Trophoblast cell (in vitro differentiated cells and primary cell): ENCODE measurements at regions not wholly inside any gene's neighbourhood (a gene's known extent, or its start where the extent isn't known, plus 50 kb on each side); places are given as distances from the start of the nearest gene placed in this dataset.

Source experiments
- DNase-seq, 2 donors: peaks; one replicate each; pipeline ENCODE4 v3.0.0-alpha.2; 2016
- H2AFZ ChIP-seq: 2 replicates; pipeline ENCODE4 v1.6.1; 2013; ENCODE audit warnings: low read length, moderate library complexity, mild to moderate bottlenecking; ENCODE audit not compliant: insufficient read depth, poor library complexity
- H2AK5ac ChIP-seq: 2 replicates; pipeline ENCODE4 v1.6.1; 2013; ENCODE audit warnings: mild to moderate bottlenecking, low read length
- H2BK120ac ChIP-seq: 2 replicates; pipeline ENCODE4 v1.6.1; 2013; ENCODE audit warnings: low read length, mild to moderate bottlenecking, moderate library complexity; ENCODE audit not compliant: insufficient read depth, poor library complexity
- H2BK12ac ChIP-seq: 2 replicates; pipeline ENCODE4 v1.6.1; 2013; ENCODE audit warnings: mild to moderate bottlenecking, low read length, moderate library complexity
- H2BK5ac ChIP-seq: 2 replicates; pipeline ENCODE4 v1.6.1; 2013; ENCODE audit warnings: low read length, low read depth, moderate library complexity, mild to moderate bottlenecking; ENCODE audit not compliant: poor library complexity
- H3K14ac ChIP-seq: 2 replicates; pipeline ENCODE4 v1.6.1; 2013; ENCODE audit warnings: mild to moderate bottlenecking, low read length
- H3K18ac ChIP-seq: 2 replicates; pipeline ENCODE4 v1.6.1; 2013; ENCODE audit warnings: mild to moderate bottlenecking, low read length
- H3K23ac ChIP-seq: 2 replicates; pipeline ENCODE4 v1.6.1; 2013; ENCODE audit warnings: low read length
- H3K27ac ChIP-seq: 2 replicates; pipeline ENCODE4 v1.5.1; 2013; ENCODE audit warnings: low read depth, mild to moderate bottlenecking, inconsistent platforms, low read length, moderate library complexity
- H3K27me3 ChIP-seq: 2 replicates; pipeline ENCODE4 v1.6.1; 2013; ENCODE audit warnings: inconsistent platforms, mild to moderate bottlenecking, low read length, moderate library complexity; ENCODE audit not compliant: insufficient read depth
- H3K36me3 ChIP-seq, 2 experiments: 1 replicate in 1 of 2; 2 replicates in 1 of 2; pipeline ENCODE4 v1.6.1; 2013; ENCODE audit warnings: low read length in 2 of 2, mild to moderate bottlenecking in 2 of 2, moderate library complexity in 1 of 2; ENCODE audit not compliant: insufficient read depth in 2 of 2, control insufficient read depth in 1 of 2
- H3K4ac ChIP-seq: 2 replicates; pipeline ENCODE4 v1.6.1; 2013; ENCODE audit warnings: low read depth, mild to moderate bottlenecking, low read length, moderate library complexity
- H3K4me1 ChIP-seq, 2 experiments: 1 replicate in 1 of 2; 2 replicates in 1 of 2; pipeline ENCODE4 v1.6.1; 2013; ENCODE audit warnings: low read length in 2 of 2, mild to moderate bottlenecking in 2 of 2, moderate library complexity in 1 of 2; ENCODE audit not compliant: insufficient read depth in 2 of 2, control insufficient read depth in 1 of 2
- H3K4me2 ChIP-seq: 2 replicates; pipeline ENCODE4 v1.6.1; 2013; ENCODE audit warnings: inconsistent platforms, mild to moderate bottlenecking, low read length, moderate library complexity
- H3K4me3 ChIP-seq: 2 replicates; pipeline ENCODE4 v1.5.1; 2013; ENCODE audit warnings: mild to moderate bottlenecking, low read depth, low read length, inconsistent platforms
- H3K79me1 ChIP-seq: one replicate; pipeline ENCODE4 v1.6.1; 2013; ENCODE audit warnings: low read length
- H3K79me2 ChIP-seq: 2 replicates; pipeline ENCODE4 v1.6.1; 2013; ENCODE audit warnings: low read length, mild to moderate bottlenecking; ENCODE audit not compliant: control insufficient read depth, insufficient read depth, poor library complexity
- H3K9ac ChIP-seq: 2 replicates; pipeline ENCODE4 v1.6.1; 2013; ENCODE audit warnings: mild to moderate bottlenecking, low read length
- H3K9me3 ChIP-seq: 2 replicates; pipeline ENCODE4 v1.6.1; 2013; ENCODE audit warnings: low read depth, mild to moderate bottlenecking, control low read depth, inconsistent platforms, low read length; ENCODE audit not compliant: insufficient read depth
- H4K12ac ChIP-seq: 2 replicates; pipeline ENCODE4 v1.6.1; 2013; ENCODE audit warnings: low read depth, mild to moderate bottlenecking, low read length, moderate library complexity
- H4K8ac ChIP-seq: 2 replicates; pipeline ENCODE4 v1.6.1; 2013; ENCODE audit warnings: low read depth, mild to moderate bottlenecking, low read length, moderate library complexity
- H4K91ac ChIP-seq: one replicate; pipeline ENCODE4 v1.6.1; 2013; ENCODE audit warnings: low read depth, mild to moderate bottlenecking, low read length, moderate library complexity
- WGBS: extraction: QIAGEN DNeasy Blood & Tissue Kit; methylation state at CpG from one replicate; pipeline ENCODE4 v1.1.7; 2013; ENCODE audit warnings: missing lambda C conversion rate; ENCODE audit not compliant: insufficient read length, insufficient coverage; ENCODE audit errors: extremely low coverage; 5-methylcytosine and 5-hydroxymethylcytosine counted together

DNA sequence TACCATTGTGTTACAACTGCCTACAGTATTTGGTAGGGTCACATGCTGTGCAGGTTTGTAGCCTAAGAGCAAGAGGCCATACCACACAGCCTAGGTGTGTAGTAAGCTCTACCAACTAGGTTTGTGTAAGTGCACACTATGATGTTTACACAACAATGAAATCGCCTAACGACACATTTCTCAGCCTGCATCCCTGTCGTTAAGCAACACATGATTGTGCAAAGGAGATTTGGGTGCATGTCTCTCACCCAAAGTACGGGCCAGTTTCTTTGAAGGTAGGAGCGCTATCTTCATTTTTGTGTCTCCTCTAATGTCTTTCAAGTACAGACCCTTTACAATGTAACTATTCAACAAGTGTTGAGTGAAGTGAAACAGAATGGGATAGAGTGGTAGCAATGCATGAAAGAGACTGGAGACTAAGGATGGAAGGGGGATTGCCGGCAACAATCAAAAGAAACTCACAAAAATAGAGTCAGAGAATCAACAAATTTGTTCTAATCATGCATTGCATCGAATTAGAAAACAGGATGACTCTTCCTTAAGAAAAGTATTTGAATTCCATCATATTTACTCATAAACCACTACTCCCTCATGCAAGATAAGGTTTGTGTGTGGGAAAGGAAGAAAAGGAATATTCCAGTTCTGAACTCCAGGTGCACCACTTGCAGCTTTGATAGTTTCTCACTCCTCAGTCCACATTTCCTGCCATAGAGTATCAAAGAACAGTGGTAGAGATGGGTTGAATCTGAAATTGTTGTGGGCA is 60.2 kb upstream of the TNFRSF19 start:
- peaks cover 43% of the 10 kb centered on the region for H3K79me1 ChIP-seq
- H3K27ac ChIP-seq = no peak overlapping the region
- no peak overlapping the region for H2AFZ ChIP-seq
- H2AK5ac ChIP-seq = no peak overlapping the region
- no peak overlapping the region for H4K12ac ChIP-seq
- no peak overlapping the region for H3K18ac ChIP-seq
- H3K27me3 ChIP-seq = no peaks in the 10 kb centered on the region
- no peaks in the 10 kb centered on the region for H3K9me3 ChIP-seq
- peaks cover 6% of the 10 kb centered on the region for H3K79me2 ChIP-seq
- H4K8ac ChIP-seq = no peak overlapping the region
- H2BK120ac ChIP-seq = peak overlapping the region; percentile 1
- H3K14ac ChIP-seq = no peak overlapping the region
- no peak overlapping the region for H3K4me3 ChIP-seq
- no peak overlapping the region for H2BK5ac ChIP-seq
- no peaks in the 10 kb centered on the region for H3K36me3 ChIP-seq
- peak overlapping the region; percentile 20 for H2BK12ac ChIP-seq
- H3K23ac ChIP-seq = no peak overlapping the region
- H3K4me2 ChIP-seq = no peak overlapping the region
- WGBS = no CpG with 5 or more reads among the region's 7 CpGs
- peak; percentile 67 to 85 for DNase-seq
- H3K4ac ChIP-seq = no peak overlapping the region
- peak overlapping the region; percentile 33 for H4K91ac ChIP-seq
- H3K4me1 ChIP-seq = peaks cover 21 to 34% of the 10 kb centered on the region in 2 experiments
- no peak overlapping the region for H3K9ac ChIP-seq

- H3K9ac ChIP-seq = no peak overlapping the region
- H3K4me2 ChIP-seq = no peak overlapping the region
- no peaks in the 10 kb centered on the region for H3K9me3 ChIP-seq
- H3K18ac ChIP-seq = no peak overlapping the region
- no peak overlapping the region for H3K14ac ChIP-seq
- no peak overlapping the region for H3K27ac ChIP-seq
- H2BK12ac ChIP-seq = no peak overlapping the region
- H3K4ac ChIP-seq = no peak overlapping the region
- no peak overlapping the region for H2BK120ac ChIP-seq
- peaks cover 7% of the 10 kb centered on the region for H3K79me2 ChIP-seq
- peaks cover 42% of the 10 kb centered on the region for H3K79me1 ChIP-seq
- no peak overlapping the region for H3K4me3 ChIP-seq
- H4K8ac ChIP-seq = no peak overlapping the region
- no peak overlapping the region for H2BK5ac ChIP-seq
- no peaks in the 10 kb centered on the region for H3K27me3 ChIP-seq
- H3K36me3 ChIP-seq = no peaks in the 10 kb centered on the region
- no CpG with 5 or more reads among the region's 1 CpG for WGBS
- no peak overlapping the region for H2AK5ac ChIP-seq
- no peak overlapping the region for H4K91ac ChIP-seq
- H3K23ac ChIP-seq = no peak overlapping the region
- no peak overlapping the region for H4K12ac ChIP-seq
- no peak overlapping the region for H2AFZ ChIP-seq
- H3K4me1 ChIP-seq = peaks cover 20 to 33% of the 10 kb centered on the region in 2 experiments
- DNase-seq = peak in 1 of 2 donors; percentile 17
These were observed 59.7 kb upstream of the TNFRSF19 start for GRCh38 chr13:23510544-23510916.

- H3K4ac ChIP-seq = no peak overlapping the region
- peak in 1 of 2 donors; percentile 20 for DNase-seq
- peaks cover 7% of the 10 kb centered on the region for H3K79me2 ChIP-seq
- H3K4me3 ChIP-seq = no peak overlapping the region
- H3K36me3 ChIP-seq = no peaks in the 10 kb centered on the region
- peak overlapping the region; percentile 71 for H4K91ac ChIP-seq
- H3K23ac ChIP-seq = no peak overlapping the region
- H3K4me1 ChIP-seq = peaks cover 19 to 33% of the 10 kb centered on the region in 2 experiments
- H3K27me3 ChIP-seq = no peaks in the 10 kb centered on the region
- H3K14ac ChIP-seq = peak overlapping the region; percentile 26
- no peak overlapping the region for H2BK5ac ChIP-seq
- H2BK120ac ChIP-seq = peak overlapping the region; percentile 18
- no peak overlapping the region for H4K12ac ChIP-seq
- no peak overlapping the region for H2AFZ ChIP-seq
- H2AK5ac ChIP-seq = no peak overlapping the region
- no peak overlapping the region for H3K4me2 ChIP-seq
- WGBS = no CpG with 5 or more reads among the region's 4 CpGs
- peak overlapping the region; percentile 9 for H2BK12ac ChIP-seq
- H3K18ac ChIP-seq = no peak overlapping the region
- H3K27ac ChIP-seq = no peak overlapping the region
- H3K79me1 ChIP-seq = peaks cover 44% of the 10 kb centered on the region
- no peaks in the 10 kb centered on the region for H3K9me3 ChIP-seq
- H4K8ac ChIP-seq = peak overlapping the region; percentile 64
- H3K9ac ChIP-seq = no peak overlapping the region
These were observed 59.1 kb upstream of the TNFRSF19 start for GRCh38 chr13:23510979-23511735.

DNA sequence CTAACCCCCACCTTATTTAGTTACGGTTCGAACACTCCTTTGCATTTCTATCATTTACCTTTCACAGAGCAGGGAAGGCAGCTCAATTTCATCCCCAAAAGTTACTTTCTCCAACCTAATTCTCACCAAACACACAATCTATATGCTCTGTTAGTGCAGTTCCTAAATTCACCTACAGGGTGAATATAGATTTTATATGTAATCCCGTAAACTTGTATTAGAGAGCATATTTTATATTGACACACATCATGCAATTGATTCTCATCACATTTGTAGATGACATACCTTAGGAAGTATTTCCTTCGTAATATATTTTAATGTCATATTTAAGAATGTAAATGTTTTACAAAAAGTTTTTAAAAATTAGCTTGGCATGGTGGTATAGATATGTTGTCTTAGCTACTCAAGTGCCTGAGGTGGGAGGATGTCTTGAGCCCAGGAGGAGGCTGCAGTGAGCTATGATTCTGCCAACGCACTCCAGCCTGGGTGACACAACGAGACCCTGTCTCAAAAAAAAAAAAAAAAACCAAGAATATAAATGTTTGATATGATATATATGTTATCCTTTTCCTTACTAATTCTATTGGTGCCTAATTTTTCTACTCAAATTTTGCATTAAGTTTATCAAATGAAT is 57.3 kb upstream of the TNFRSF19 start:
- H3K9me3 ChIP-seq = no peaks in the 10 kb centered on the region
- H3K79me2 ChIP-seq = peaks cover 1% of the 10 kb centered on the region
- H3K27ac ChIP-seq = no peak overlapping the region
- no CpG with 5 or more reads among the region's 6 CpGs for WGBS
- peak overlapping the region; percentile 68 for H3K4ac ChIP-seq
- no peak overlapping the region for H4K12ac ChIP-seq
- no peak for DNase-seq
- H2AK5ac ChIP-seq = no peak overlapping the region
- peak overlapping the region; percentile 85 for H2BK120ac ChIP-seq
- peak overlapping the region; percentile 88 for H2BK12ac ChIP-seq
- H3K79me1 ChIP-seq = peaks cover 38% of the 10 kb centered on the region
- H3K4me1 ChIP-seq = peaks cover 12 to 29% of the 10 kb centered on the region in 2 experiments
- no peak overlapping the region for H3K4me2 ChIP-seq
- H2BK5ac ChIP-seq = peak overlapping the region; percentile 48
- no peak overlapping the region for H3K4me3 ChIP-seq
- H3K27me3 ChIP-seq = no peaks in the 10 kb centered on the region
- H3K14ac ChIP-seq = peak overlapping the region; percentile 45
- H2AFZ ChIP-seq = peak overlapping the region; percentile 1
- H3K18ac ChIP-seq = peak overlapping the region; percentile 44
- H3K9ac ChIP-seq = no peak overlapping the region
- H3K23ac ChIP-seq = no peak overlapping the region
- H3K36me3 ChIP-seq = no peaks in the 10 kb centered on the region
- H4K91ac ChIP-seq = peak overlapping the region; percentile 78
- H4K8ac ChIP-seq = peak overlapping the region; percentile 10
